ENCODE measurements at regions not wholly inside any gene's neighbourhood (a gene's known extent, or its start where the extent isn't known, plus 50 kb on each side); places are given as distances from the start of the nearest gene placed in this dataset.

- TF ChIP-seq, protein P1, sequence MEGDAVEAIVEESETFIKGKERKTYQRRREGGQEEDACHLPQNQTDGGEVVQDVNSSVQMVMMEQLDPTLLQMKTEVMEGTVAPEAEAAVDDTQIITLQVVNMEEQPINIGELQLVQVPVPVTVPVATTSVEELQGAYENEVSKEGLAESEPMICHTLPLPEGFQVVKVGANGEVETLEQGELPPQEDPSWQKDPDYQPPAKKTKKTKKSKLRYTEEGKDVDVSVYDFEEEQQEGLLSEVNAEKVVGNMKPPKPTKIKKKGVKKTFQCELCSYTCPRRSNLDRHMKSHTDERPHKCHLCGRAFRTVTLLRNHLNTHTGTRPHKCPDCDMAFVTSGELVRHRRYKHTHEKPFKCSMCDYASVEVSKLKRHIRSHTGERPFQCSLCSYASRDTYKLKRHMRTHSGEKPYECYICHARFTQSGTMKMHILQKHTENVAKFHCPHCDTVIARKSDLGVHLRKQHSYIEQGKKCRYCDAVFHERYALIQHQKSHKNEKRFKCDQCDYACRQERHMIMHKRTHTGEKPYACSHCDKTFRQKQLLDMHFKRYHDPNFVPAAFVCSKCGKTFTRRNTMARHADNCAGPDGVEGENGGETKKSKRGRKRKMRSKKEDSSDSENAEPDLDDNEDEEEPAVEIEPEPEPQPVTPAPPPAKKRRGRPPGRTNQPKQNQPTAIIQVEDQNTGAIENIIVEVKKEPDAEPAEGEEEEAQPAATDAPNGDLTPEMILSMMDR (IDR thresholded peaks at IDR 0.05; ENCODE audit: control extremely low read depth in 1 of 3, insufficient read depth in 1 of 3, low read depth in 1 of 3, low read length in 3 of 3) = no peak
- no peak for TF ChIP-seq HDAC2 (IDR thresholded peaks at IDR 0.05; ENCODE audit: borderline replicate concordance in 1 of 2, low read depth in 2 of 2, low read length in 2 of 2)
- TF ChIP-seq CBX8 (IDR thresholded peaks at IDR 0.05; ENCODE audit: borderline replicate concordance, low read depth, low read length) = no peak
- no peak for TF ChIP-seq SP4 (IDR thresholded peaks at IDR 0.05; ENCODE audit: low read length)
Measured at GRCh38 chr12:127083008-127083949, 1183.7 kb upstream of the TMEM132C start (continued).
